HepG2 (cell line): ENCODE measurements at regions not wholly inside any gene's neighbourhood (a gene's known extent, or its start where the extent isn't known, plus 50 kb on each side); places are given as distances from the start of the nearest gene placed in this dataset.

Experiments
- ATAC-seq: fragments of 200-7000 bp; cut with Tn5 transposase; 3 replicates; pipeline ENCODE4 v1.9.1; 2020; ENCODE audit warnings: mild to moderate bottlenecking, moderate library complexity
- BruUV-seq: library from RNA; stranded (reverse); fragments of 400-500 nt; replicated peaks from 2 replicates; lab custom pipeline; 2021; lab: Mats Ljungman, UMichigan
- CTCF ChIA-PET: fragments of 300-600 bp; formaldehyde crosslinking; extraction: SDS; loops from one replicate; lab custom pipeline; 2021; ENCODE audit warnings: low total read pairs, inconsistent platforms, low intra/inter-chr PET ratio; lab: Yijun Ruan, JAX
- POLR2A ChIA-PET: fragments of 350-600 bp; sonication (Branson Sonifier 250); formaldehyde crosslinking; loops from one replicate; lab custom pipeline; 2020; ENCODE audit warnings: antibody characterized with exemption, inconsistent platforms; lab: Yijun Ruan, JAX
- DNase-seq: peaks from one replicate; pipeline ENCODE4 v3.0.0-alpha.2; 2015; ENCODE audit warnings: low spot score
- FAIRE-seq: peaks from 3 replicates; lab custom pipeline; 2011; peaks lifted over from hg19 to GRCh38; lab: Jason Lieb, UNC
- H2AFZ ChIP-seq: one replicate; pipeline ENCODE4 v1.6.1; 2011; ENCODE audit warnings: low read length, inconsistent platforms
- H3K27ac ChIP-seq: fragments of 300-600 bp; 3 replicates; pipeline ENCODE4 v1.8.0; 2011; ENCODE audit warnings: mixed run types, mild to moderate bottlenecking, mixed read lengths, low read length, inconsistent platforms; ENCODE audit not compliant: insufficient read depth; ENCODE audit errors: extremely low read length
- H3K27me3 ChIP-seq, 2 experiments: fragments of 200-600 bp in 1 of 2; 2 replicates in 1 of 2; 3 replicates in 1 of 2; pipeline versions ENCODE4 v1.6.0 to v1.8.0; 2011; ENCODE audit warnings: low read length in 2 of 2, mild to moderate bottlenecking in 2 of 2, moderate library complexity in 2 of 2, inconsistent platforms in 1 of 2; ENCODE audit not compliant: insufficient read depth in 2 of 2, control insufficient read depth in 1 of 2
- H3K36me3 ChIP-seq, 2 experiments: fragments of 200-600 bp in 1 of 2; replicated peaks in 1 of 2; 2 replicates in 1 of 2; 3 replicates in 1 of 2; pipeline versions ENCODE4 v1.5.1 to v1.8.0; 2011; ENCODE audit warnings: low read length in 2 of 2, inconsistent platforms in 1 of 2; ENCODE audit not compliant: insufficient read depth in 2 of 2, control insufficient read depth in 1 of 2
- H3K4me1 ChIP-seq: 2 replicates; pipeline ENCODE4 v1.5.1; 2012; ENCODE audit warnings: low read length, inconsistent platforms; ENCODE audit not compliant: insufficient read depth
- H3K4me2 ChIP-seq: 2 replicates; pipeline ENCODE4 v1.6.0; 2011; ENCODE audit warnings: low read depth, low read length, inconsistent platforms
- H3K4me3 ChIP-seq, 3 experiments: fragments of 200-600 bp in 1 of 3; sonication (generic), shearing (Covaris generic) in 1 of 3; replicated peaks in 1 of 3; 2 replicates each; pipeline ENCODE4 v1.5.1; 2011 to 2016; ENCODE audit warnings: low read length in 3 of 3, inconsistent platforms in 2 of 3, low read depth in 2 of 3, mild to moderate bottlenecking in 2 of 3, control low read depth in 1 of 3, mixed read lengths in 1 of 3; ENCODE audit not compliant: insufficient read depth in 1 of 3
- H3K79me2 ChIP-seq: one replicate; pipeline ENCODE4 v1.6.1; 2011; ENCODE audit warnings: low read length, inconsistent platforms; ENCODE audit not compliant: insufficient read depth
- H3K9ac ChIP-seq: 2 replicates; pipeline ENCODE4 v1.6.0; 2011; ENCODE audit warnings: mild to moderate bottlenecking, low read depth, low read length, inconsistent platforms; ENCODE audit not compliant: insufficient read depth
- H3K9me3 ChIP-seq: 2 replicates; pipeline ENCODE4 v1.5.1; 2012; ENCODE audit warnings: mild to moderate bottlenecking, low read length
- H4K20me1 ChIP-seq: 2 replicates; pipeline ENCODE4 v1.6.0; 2011; ENCODE audit warnings: inconsistent platforms, mild to moderate bottlenecking, low read length, moderate library complexity; ENCODE audit not compliant: insufficient read depth
- AKAP8 ChIP-seq: sonication (generic); formaldehyde crosslinking; IDR thresholded peaks from 2 replicates; pipeline ENCODE4 v1.5.1; 2020; ENCODE audit warnings: mild to moderate bottlenecking, missing genetic modification reagents
- ATRX ChIP-seq: sonication (generic); formaldehyde crosslinking; IDR thresholded peaks from 2 replicates; pipeline ENCODE4 v1.4.0; 2020; ENCODE audit warnings: missing genetic modification reagents, borderline replicate concordance
- MIER2 ChIP-seq: IDR thresholded peaks from 2 replicates; pipeline ENCODE4 v1.6.1; 2016; ENCODE audit warnings: missing biosample characterization, missing genetic modification reagents
- NFIC ChIP-seq: IDR thresholded peaks from 2 replicates; pipeline ENCODE4 v1.6.1; 2012; ENCODE audit warnings: mild to moderate bottlenecking, low read length, inconsistent platforms
- SIN3B ChIP-seq: fragments of 150-350 bp; IDR thresholded peaks from 2 replicates; pipeline ENCODE4 v1.6.1; 2014; ENCODE audit warnings: low read length
- ZBTB42 ChIP-seq: sonication (generic); formaldehyde crosslinking; IDR thresholded peaks from 2 replicates; pipeline ENCODE4 v1.5.0; 2020; ENCODE audit warnings: mild to moderate bottlenecking, missing genetic modification reagents
- ZNF335 ChIP-seq: sonication (generic); formaldehyde crosslinking; IDR thresholded peaks from 2 replicates; pipeline ENCODE4 v1.4.0; 2020; ENCODE audit warnings: missing genetic modification reagents
- ZNF337 ChIP-seq: sonication (generic); formaldehyde crosslinking; IDR thresholded peaks from 2 replicates; pipeline ENCODE4 v1.5.1; 2020; ENCODE audit warnings: missing genetic modification reagents, low read depth, mild to moderate bottlenecking, borderline replicate concordance
- ZNF557 ChIP-seq: sonication (generic); formaldehyde crosslinking; IDR thresholded peaks from 2 replicates; pipeline ENCODE4 v1.4.0; 2020; ENCODE audit warnings: missing genetic modification reagents
- ZNF746 ChIP-seq: sonication (generic); formaldehyde crosslinking; IDR thresholded peaks from 2 replicates; pipeline ENCODE4 v1.8.0; 2022; ENCODE audit warnings: mild to moderate bottlenecking, missing genetic modification reagents
- ZNF75D ChIP-seq: sonication (generic); formaldehyde crosslinking; IDR thresholded peaks from 2 replicates; pipeline ENCODE4 v1.8.1; 2023; ENCODE audit warnings: missing genetic modification reagents, mild to moderate bottlenecking, borderline replicate concordance
- ZSCAN9 ChIP-seq: IDR thresholded peaks from 2 replicates; pipeline ENCODE4 v1.6.1; 2016; ENCODE audit warnings: borderline replicate concordance
- WGBS: methylation state at CpG from one replicate; pipeline ENCODE4 v1.1.6; 2017; ENCODE audit warnings: low lambda C conversion rate; 5-methylcytosine and 5-hydroxymethylcytosine counted together
- in situ Hi-C: cut with HindIII; loops from 2 replicates; pipeline ENCODE4 v1.10.0; 2017; ENCODE audit warnings: low pct_unique_long_range_greater_than_20kb; ENCODE audit not compliant: extremely low pct_ligation_motif_present
- intact Hi-C: fragments of 100-400 bp; cut with micrococcal nuclease; formaldehyde crosslinking; loops from one replicate; pipeline ENCODE4 v1.10.0; 2022; ENCODE audit not compliant: unreplicated experiment
- TF ChIP-seq, protein P1 (sequence below): sonication (generic); formaldehyde crosslinking; IDR thresholded peaks from 2 replicates; pipeline ENCODE4 v1.4.0; 2020; ENCODE audit warnings: mild to moderate bottlenecking, missing genetic modification reagents
- TF ChIP-seq, protein P2 (sequence below): sonication (generic); formaldehyde crosslinking; IDR thresholded peaks from 2 replicates; pipeline ENCODE4 v1.4.0; 2020; ENCODE audit warnings: mild to moderate bottlenecking, missing genetic modification reagents
- TF ChIP-seq, protein P3 (sequence below): IDR thresholded peaks from 2 replicates; pipeline ENCODE4 v1.6.1; 2016; ENCODE audit warnings: mild to moderate bottlenecking

DNA sequence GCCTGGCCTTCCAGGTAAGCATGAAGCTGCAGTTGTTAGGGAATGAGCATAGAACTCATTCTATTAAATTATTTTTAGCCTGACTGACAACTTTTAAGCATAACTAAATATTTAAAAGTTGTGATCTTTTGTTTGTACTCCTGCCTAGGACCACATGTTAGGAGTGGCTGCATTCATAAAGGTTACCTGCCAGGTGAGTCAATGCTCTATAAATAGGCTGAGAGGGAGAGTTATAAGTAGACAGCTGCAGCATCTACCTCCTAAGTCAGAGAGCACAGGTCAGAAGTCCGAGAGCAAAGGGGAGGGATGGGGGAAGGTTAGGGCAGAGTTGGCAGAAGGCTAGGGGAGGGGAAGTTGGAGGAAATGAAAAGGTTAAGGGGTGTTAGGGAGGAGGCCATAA, 292.4 kb upstream of the TLE4 start:
- 0% methylated on average over 1 of the region's 1 CpG for WGBS
- ATAC-seq, result no peak

DNA sequence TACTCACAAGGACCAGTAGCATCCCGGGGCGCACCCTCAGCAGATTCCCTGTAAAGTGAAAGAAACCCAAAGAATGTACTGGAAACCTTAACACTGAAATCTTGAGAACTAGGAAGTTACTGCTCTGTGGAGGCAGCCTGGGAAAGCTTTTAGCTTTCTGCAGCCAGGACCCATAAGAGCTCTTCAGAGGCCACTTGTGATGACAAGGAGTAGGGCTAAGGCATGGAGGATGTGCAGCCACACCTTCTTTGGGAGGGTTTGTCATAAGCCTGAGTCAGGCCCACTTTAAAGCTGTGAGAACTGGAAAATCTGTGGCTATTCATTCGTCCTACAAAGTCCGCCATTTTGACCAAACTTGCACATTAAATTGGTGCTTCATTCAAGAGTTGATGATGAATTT, 291.1 kb upstream of the TLE4 start:
- in situ Hi-C loops, result no loop called here
- no peaks in the 10 kb centered on the region for H3K27me3 ChIP-seq
- no peaks in the 10 kb centered on the region for H4K20me1 ChIP-seq
- H3K36me3 ChIP-seq, result no peaks in the 10 kb centered on the region
- no peaks in the 10 kb centered on the region for H3K9me3 ChIP-seq
- no peak for ATAC-seq
- no peaks in the 10 kb centered on the region for H3K4me1 ChIP-seq
- H3K4me2 ChIP-seq, result no peak overlapping the region
- intact Hi-C loops, result no loop called here
- no TSS peak for BruUV-seq
- WGBS, result 8% methylated on average over 4 of the region's 4 CpGs
- DNase-seq, result no peak
- H2AFZ ChIP-seq, result no peak overlapping the region
- no peak overlapping the region for H3K9ac ChIP-seq
- ChIA-PET POLR2A (no interaction called here), CTCF (no interaction called here)
- no peak overlapping the region for H3K4me3 ChIP-seq
- H3K79me2 ChIP-seq, result no peaks in the 10 kb centered on the region
- no peak for FAIRE-seq
- no peak overlapping the region for H3K27ac ChIP-seq
- TF ChIP-seq ZNF337, result no peak
- no peak for TF ChIP-seq ZNF75D (CRISPR knock-in tag)
- TF ChIP-seq, protein P1, sequence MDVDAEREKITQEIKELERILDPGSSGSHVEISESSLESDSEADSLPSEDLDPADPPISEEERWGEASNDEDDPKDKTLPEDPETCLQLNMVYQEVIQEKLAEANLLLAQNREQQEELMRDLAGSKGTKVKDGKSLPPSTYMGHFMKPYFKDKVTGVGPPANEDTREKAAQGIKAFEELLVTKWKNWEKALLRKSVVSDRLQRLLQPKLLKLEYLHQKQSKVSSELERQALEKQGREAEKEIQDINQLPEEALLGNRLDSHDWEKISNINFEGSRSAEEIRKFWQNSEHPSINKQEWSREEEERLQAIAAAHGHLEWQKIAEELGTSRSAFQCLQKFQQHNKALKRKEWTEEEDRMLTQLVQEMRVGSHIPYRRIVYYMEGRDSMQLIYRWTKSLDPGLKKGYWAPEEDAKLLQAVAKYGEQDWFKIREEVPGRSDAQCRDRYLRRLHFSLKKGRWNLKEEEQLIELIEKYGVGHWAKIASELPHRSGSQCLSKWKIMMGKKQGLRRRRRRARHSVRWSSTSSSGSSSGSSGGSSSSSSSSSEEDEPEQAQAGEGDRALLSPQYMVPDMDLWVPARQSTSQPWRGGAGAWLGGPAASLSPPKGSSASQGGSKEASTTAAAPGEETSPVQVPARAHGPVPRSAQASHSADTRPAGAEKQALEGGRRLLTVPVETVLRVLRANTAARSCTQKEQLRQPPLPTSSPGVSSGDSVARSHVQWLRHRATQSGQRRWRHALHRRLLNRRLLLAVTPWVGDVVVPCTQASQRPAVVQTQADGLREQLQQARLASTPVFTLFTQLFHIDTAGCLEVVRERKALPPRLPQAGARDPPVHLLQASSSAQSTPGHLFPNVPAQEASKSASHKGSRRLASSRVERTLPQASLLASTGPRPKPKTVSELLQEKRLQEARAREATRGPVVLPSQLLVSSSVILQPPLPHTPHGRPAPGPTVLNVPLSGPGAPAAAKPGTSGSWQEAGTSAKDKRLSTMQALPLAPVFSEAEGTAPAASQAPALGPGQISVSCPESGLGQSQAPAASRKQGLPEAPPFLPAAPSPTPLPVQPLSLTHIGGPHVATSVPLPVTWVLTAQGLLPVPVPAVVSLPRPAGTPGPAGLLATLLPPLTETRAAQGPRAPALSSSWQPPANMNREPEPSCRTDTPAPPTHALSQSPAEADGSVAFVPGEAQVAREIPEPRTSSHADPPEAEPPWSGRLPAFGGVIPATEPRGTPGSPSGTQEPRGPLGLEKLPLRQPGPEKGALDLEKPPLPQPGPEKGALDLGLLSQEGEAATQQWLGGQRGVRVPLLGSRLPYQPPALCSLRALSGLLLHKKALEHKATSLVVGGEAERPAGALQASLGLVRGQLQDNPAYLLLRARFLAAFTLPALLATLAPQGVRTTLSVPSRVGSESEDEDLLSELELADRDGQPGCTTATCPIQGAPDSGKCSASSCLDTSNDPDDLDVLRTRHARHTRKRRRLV, result no peak
- TF ChIP-seq, protein P2, sequence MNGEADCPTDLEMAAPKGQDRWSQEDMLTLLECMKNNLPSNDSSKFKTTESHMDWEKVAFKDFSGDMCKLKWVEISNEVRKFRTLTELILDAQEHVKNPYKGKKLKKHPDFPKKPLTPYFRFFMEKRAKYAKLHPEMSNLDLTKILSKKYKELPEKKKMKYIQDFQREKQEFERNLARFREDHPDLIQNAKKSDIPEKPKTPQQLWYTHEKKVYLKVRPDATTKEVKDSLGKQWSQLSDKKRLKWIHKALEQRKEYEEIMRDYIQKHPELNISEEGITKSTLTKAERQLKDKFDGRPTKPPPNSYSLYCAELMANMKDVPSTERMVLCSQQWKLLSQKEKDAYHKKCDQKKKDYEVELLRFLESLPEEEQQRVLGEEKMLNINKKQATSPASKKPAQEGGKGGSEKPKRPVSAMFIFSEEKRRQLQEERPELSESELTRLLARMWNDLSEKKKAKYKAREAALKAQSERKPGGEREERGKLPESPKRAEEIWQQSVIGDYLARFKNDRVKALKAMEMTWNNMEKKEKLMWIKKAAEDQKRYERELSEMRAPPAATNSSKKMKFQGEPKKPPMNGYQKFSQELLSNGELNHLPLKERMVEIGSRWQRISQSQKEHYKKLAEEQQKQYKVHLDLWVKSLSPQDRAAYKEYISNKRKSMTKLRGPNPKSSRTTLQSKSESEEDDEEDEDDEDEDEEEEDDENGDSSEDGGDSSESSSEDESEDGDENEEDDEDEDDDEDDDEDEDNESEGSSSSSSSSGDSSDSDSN (CRISPR knock-in tag), result no peak
- TF ChIP-seq NFIC, result no peak
- no peak for TF ChIP-seq ZNF335 (CRISPR knock-in tag)
- no peak for TF ChIP-seq SIN3B

More for the DNA sequence above, 292.4 kb upstream of the TLE4 start:
- Histone ChIP-seq H4K20me1 (no peaks in the 10 kb centered on the region), H3K9ac (no peak overlapping the region), H3K4me2 (no peak overlapping the region), H3K4me1 (no peaks in the 10 kb centered on the region), H3K27ac (no peak overlapping the region), H3K27me3 (no peaks in the 10 kb centered on the region), H3K9me3 (no peaks in the 10 kb centered on the region), H2AFZ (no peak overlapping the region), H3K79me2 (no peaks in the 10 kb centered on the region), H3K36me3 (no peaks in the 10 kb centered on the region), H3K4me3 (no peak overlapping the region)
- in situ Hi-C loops, result no loop called here
- ChIA-PET POLR2A (no interaction called here), CTCF (no interaction called here)
- no peak for TF ChIP-seq AKAP8 (CRISPR knock-in tag)
- TF ChIP-seq ZNF746 (CRISPR knock-in tag), result no peak
- TF ChIP-seq ATRX, result no peak
- no peak for TF ChIP-seq ZSCAN9 (CRISPR knock-in tag)
- TF ChIP-seq ZNF557 (CRISPR knock-in tag), result no peak
- no peak for TF ChIP-seq MIER2 (CRISPR knock-in tag)
- TF ChIP-seq ZBTB42 (CRISPR knock-in tag), result no peak
- TF ChIP-seq, protein P3, sequence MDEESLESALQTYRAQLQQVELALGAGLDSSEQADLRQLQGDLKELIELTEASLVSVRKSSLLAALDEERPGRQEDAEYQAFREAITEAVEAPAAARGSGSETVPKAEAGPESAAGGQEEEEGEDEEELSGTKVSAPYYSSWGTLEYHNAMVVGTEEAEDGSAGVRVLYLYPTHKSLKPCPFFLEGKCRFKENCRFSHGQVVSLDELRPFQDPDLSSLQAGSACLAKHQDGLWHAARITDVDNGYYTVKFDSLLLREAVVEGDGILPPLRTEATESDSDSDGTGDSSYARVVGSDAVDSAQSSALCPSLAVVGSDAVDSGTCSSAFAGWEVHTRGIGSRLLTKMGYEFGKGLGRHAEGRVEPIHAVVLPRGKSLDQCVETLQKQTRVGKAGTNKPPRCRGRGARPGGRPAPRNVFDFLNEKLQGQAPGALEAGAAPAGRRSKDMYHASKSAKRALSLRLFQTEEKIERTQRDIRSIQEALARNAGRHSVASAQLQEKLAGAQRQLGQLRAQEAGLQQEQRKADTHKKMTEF (CRISPR knock-in tag), result no peak
- DNase-seq (no peak), FAIRE-seq (no peak)
- intact Hi-C loops, result no loop called here
- BruUV-seq, result no TSS peak
